ENCODE measurements at regions not wholly inside any gene's neighbourhood (a gene's known extent, or its start where the extent isn't known, plus 50 kb on each side); places are given as distances from the start of the nearest gene placed in this dataset.

- TF ChIP-seq REST (IDR thresholded peaks at IDR 0.05; ENCODE audit: unreplicated experiment): no peak
- no peak for TF ChIP-seq CREB1 (CRISPR knock-in tag; IDR thresholded peaks at IDR 0.05; ENCODE audit: low read depth)
Observed at GRCh38 chr14:55936691-55937090, 181.5 kb upstream of the PELI2 start (continued).

GRCh38 chr14:55938249-55938791 lies 179.9 kb upstream of the PELI2 start:
- no peak for ATAC-seq
- Mint-ChIP-seq H3K9me3 (peaks cover 7% of the 10 kb centered on the region; the same call in 2 of the 3 replicates), H3K27ac (no peak overlapping the region), H3K36me3 (ENCODE audit: low read depth) (peaks cover 6% of the 10 kb centered on the region), H3K4me1 (peaks cover 19% of the 10 kb centered on the region), H3K4me3 (no peak overlapping the region), H3K27me3 (ENCODE audit: insufficient read depth, low read depth, poor library complexity) (peaks cover 3% of the 10 kb centered on the region)
- Histone ChIP-seq H4K20me1 (replicated peaks; ENCODE audit: insufficient read depth) (no peaks in the 10 kb centered on the region), H3K4me2 (no peak overlapping the region), H3K4me1 (ENCODE audit: insufficient read depth) (no peaks in the 10 kb centered on the region), H3F3A (replicated peaks; ENCODE audit: low read depth) (no peaks in the 10 kb centered on the region), H2AFZ (0 out of 2 replicates have a peak overlapping the region, but pooled peaks have one; percentile 14), H3K79me2 (replicated peaks; ENCODE audit: insufficient read depth) (no peaks in the 10 kb centered on the region), H3K36me3 (ENCODE audit: insufficient read depth) (no peaks in the 10 kb centered on the region), H3K27ac (ENCODE audit: low read depth) (no peak overlapping the region), H3K4me3 (no peak overlapping the region), H3K27me3 (ENCODE audit: insufficient read depth) (no peaks in the 10 kb centered on the region), H3K9me2 (ENCODE audit: insufficient read depth) (peaks cover 10% of the 10 kb centered on the region; the same call in 1 of the 2 replicates)
- DNase-seq (ENCODE audit: low spot score): no peak
- no peak for TF ChIP-seq STAT1 (IDR thresholded peaks at IDR 0.05; ENCODE audit: unreplicated experiment)
- no peak for TF ChIP-seq REST (IDR thresholded peaks at IDR 0.05; ENCODE audit: unreplicated experiment)
- TF ChIP-seq ZNF462 (CRISPR knock-in tag; IDR thresholded peaks at IDR 0.05): no peak
- no peak for TF ChIP-seq EZH2phosphoT487 (IDR thresholded peaks at IDR 0.05; ENCODE audit: unreplicated experiment)
- TF ChIP-seq ZNF331 (CRISPR knock-in tag; IDR thresholded peaks at IDR 0.05; ENCODE audit: low read depth): no peak
- no peak for TF ChIP-seq JUNB (IDR thresholded peaks at IDR 0.05; ENCODE audit: unreplicated experiment)
- no peak for TF ChIP-seq CREB1 (CRISPR knock-in tag; IDR thresholded peaks at IDR 0.05; ENCODE audit: low read depth)
- TF ChIP-seq, protein P1, sequence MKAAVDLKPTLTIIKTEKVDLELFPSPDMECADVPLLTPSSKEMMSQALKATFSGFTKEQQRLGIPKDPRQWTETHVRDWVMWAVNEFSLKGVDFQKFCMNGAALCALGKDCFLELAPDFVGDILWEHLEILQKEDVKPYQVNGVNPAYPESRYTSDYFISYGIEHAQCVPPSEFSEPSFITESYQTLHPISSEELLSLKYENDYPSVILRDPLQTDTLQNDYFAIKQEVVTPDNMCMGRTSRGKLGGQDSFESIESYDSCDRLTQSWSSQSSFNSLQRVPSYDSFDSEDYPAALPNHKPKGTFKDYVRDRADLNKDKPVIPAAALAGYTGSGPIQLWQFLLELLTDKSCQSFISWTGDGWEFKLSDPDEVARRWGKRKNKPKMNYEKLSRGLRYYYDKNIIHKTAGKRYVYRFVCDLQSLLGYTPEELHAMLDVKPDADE (IDR thresholded peaks at IDR 0.05): no peak
- TF ChIP-seq EZH2 (IDR thresholded peaks at IDR 0.05; ENCODE audit: low read depth, unreplicated experiment): no peak
- no peak for TF ChIP-seq POLR2AphosphoS5 (IDR thresholded peaks at IDR 0.05; ENCODE audit: low read depth)

All from GM23338 (cell line).